Left lobe of liver (tissue), 2 donors: ENCODE measurements at regions not wholly inside any gene's neighbourhood (a gene's known extent, or its start where the extent isn't known, plus 50 kb on each side); places are given as distances from the start of the nearest gene placed in this dataset.

Experiments used
- ATAC-seq: fragments of 200-7000 bp; cut with Tn5 transposase; one replicate; pipeline ENCODE4 v1.9.1; 2020; ENCODE audit warnings: mild to moderate bottlenecking, moderate library complexity
- DNase-seq: peaks from one replicate; pipeline ENCODE4 v3.0.0-alpha.2; 2020; ENCODE audit warnings: low spot score
- donor health status: DM: no; HTN: no; CAD: no; lungs with moderate emphysema.
- donor health status: DM: no; HTN: yes; CAD: no.

DNA sequence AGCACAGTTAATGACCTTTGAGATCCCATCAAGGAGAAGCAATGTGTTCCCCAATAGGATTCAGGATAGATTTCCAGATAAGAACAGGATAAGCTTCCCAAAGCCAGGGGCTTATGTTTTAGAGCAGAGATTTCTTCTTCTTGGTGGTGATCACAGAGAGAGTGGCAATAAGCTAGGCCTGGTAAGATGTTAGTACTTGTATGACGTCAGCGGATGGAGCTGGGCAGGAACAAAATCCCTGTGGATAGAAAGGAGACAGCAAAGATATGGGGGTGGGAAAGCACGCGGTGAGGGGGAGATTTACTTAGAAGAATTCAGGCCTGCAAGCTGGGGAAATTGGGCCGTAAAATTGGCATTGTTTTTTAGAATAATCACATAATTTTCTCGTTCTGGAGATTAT lies 323.0 kb downstream of the MTX2 start:
- ATAC-seq = no peak
- DNase-seq = no peak

- no peak for DNase-seq
- no peak for ATAC-seq
Measured at GRCh38 chr2:176595986-176596385, 326.7 kb downstream of the MTX2 start.

- DNase-seq (no peak), ATAC-seq (no peak)
Measured at GRCh38 chr2:176597916-176598315, 328.7 kb downstream of the MTX2 start.

- no peak for ATAC-seq
- DNase-seq = no peak
Measured at GRCh38 chr2:176598351-176598750, 329.1 kb downstream of the MTX2 start.

GRCh38 chr2:176599796-176600485 lies 330.7 kb downstream of the MTX2 start:
- DNase-seq = no peak
- no peak for ATAC-seq

GRCh38 chr2:176601066-176601465 lies 331.8 kb downstream of the MTX2 start:
- DNase-seq (no peak), ATAC-seq (no peak)

DNA sequence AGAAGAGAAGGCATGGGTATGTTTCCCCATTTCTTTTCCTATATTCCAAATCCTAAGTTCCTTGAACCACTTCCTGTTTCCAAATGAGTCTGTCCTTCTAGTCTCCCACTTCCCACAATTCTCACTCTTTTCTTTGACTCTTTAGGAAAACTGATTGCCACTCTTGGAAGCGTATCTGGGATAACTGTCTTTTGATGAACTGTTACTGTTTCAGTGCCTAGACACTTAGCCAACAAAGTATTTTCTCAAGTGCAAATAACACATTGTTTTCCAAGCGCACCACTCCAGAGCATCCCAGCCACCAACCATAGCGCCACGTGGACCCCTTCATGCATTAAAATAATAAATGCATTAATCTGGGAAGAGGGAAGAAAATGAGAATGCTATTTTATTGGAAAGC lies 342.8 kb downstream of the MTX2 start:
- no peak for DNase-seq
- ATAC-seq = no peak

GRCh38 chr2:176612736-176613135 lies 343.5 kb downstream of the MTX2 start:
- DNase-seq (no peak), ATAC-seq (no peak)

DNA sequence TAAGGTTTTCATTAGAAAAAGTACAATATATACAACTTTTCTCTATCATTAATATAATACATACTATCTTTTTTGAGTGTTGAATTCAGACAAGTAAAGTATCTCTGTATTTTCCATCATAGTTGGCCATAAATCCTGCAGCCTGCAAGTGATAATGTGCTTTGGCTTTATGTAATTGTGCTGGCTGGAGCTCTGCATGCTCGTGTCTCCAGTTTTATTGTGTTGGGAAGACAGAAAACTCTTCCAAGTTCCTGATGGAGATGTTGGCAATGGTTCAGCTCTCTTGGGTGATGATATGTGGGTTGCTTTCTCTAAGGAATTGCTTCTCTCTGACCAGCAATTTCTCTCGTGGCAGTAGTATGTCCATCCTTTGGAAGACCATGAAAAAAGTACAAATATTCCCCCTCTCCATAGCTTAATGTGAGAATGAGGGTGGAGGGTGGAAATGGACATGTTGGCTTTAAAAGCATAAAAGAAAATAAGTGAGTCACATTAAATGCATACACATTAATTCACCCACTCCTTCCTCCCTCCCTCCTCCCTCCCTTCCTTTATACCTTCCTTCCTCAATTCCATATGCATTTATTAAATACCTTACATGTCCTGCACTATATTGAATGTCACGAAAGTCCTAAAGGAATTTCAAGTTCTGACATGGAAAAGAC lies 344.2 kb downstream of the MTX2 start:
- DNase-seq (no peak), ATAC-seq (no peak)

DNA sequence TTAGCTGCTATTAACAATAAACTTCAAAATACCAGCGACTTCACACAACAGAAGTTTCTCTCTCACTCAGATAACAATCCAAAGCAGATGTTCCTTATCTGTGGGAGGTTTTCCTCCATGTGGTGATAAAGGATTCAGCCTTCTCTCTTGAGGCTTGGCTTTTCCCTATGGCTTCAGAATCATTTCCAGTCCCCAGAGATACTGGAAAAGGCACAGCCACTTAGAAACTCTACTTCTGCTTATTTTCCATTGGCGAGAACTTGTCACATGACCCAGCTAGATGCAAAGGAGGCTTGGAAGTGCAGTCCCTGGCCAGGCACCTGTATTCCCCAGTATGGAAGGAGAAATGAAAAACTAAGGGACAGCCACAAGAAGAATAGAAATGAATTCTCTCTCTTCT lies 344.8 kb downstream of the MTX2 start:
- DNase-seq (no peak), ATAC-seq (no peak)

GRCh38 chr2:176614930-176615329 lies 345.7 kb downstream of the MTX2 start:
- ATAC-seq (no peak), DNase-seq (no peak)

- DNase-seq = no peak
- ATAC-seq = no peak
Measured at GRCh38 chr2:176619504-176619903, 350.3 kb downstream of the MTX2 start.

DNA sequence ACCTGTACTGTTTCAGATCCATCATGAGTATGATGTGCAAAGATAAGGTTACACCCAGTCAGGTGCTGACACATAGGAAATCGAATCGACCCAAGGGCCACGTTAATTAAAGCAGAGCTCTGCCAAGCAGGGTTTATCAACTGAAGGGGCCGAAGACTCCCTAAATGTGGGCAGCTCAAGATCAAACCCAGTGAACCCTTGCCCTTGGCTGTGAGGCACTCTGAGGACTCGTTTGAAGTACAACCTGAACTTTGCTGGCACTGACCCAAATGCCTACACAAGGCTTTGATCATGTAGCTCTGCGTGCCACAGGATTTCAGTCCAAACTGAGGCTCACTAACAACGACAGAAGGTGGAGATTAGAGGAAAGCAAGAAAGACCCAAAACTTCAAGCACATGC lies 352.1 kb downstream of the MTX2 start:
- DNase-seq (no peak), ATAC-seq (no peak)

- DNase-seq (no peak), ATAC-seq (no peak)
Measured at GRCh38 chr2:176622792-176623191, 353.6 kb downstream of the MTX2 start.

DNA sequence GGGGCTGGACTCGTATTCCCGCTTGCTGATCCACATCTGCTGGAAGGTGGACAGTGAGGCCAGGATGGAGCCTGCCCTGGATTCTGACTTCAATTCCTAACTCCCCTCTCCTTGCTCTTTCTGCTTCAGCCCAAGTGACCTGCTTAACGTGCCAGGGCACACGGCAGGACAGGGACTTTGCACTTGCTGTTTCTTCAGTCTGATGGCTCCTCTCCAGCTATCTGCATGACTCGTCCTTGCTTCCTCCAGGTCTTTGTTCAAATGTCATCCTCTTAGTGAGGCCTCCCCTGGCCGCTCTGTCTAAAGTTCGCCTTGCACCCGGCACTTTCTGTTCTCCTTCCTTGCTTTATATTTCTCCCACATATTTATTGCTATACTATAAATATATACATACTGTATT lies 357.6 kb downstream of the MTX2 start:
- DNase-seq (no peak), ATAC-seq (no peak)

DNA sequence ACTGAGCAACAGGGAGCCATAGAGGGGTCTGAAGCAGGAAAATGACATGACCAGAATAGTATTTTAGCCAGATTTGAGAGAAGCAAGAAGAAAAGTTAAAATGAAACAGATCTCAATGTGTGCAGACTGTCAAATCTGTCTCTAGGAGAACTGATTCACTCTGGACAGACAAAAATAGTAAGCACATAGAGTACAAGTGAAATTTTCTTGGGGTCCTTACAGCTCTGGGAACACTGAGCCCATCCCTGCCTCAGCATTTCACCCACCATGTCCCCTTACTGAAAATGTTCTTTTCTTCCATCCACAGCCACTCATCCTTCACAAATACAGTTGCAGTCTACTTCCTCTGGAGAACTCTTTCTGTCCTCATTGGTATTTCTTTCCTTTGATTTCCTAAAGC lies 359.2 kb downstream of the MTX2 start:
- DNase-seq (no peak), ATAC-seq (no peak)

- no peak for ATAC-seq
- DNase-seq = no peak
Measured at GRCh38 chr2:176633754-176634153, 364.5 kb downstream of the MTX2 start.

- ATAC-seq = no peak
- no peak for DNase-seq
Measured at GRCh38 chr2:176636401-176636800, 367.2 kb downstream of the MTX2 start.

GRCh38 chr2:176637142-176637485 lies 367.9 kb downstream of the MTX2 start:
- DNase-seq (no peak), ATAC-seq (no peak)

GRCh38 chr2:176637486-176638166 lies 368.4 kb downstream of the MTX2 start:
- ATAC-seq (peak; percentile 61), DNase-seq (peak; percentile 47)

DNA sequence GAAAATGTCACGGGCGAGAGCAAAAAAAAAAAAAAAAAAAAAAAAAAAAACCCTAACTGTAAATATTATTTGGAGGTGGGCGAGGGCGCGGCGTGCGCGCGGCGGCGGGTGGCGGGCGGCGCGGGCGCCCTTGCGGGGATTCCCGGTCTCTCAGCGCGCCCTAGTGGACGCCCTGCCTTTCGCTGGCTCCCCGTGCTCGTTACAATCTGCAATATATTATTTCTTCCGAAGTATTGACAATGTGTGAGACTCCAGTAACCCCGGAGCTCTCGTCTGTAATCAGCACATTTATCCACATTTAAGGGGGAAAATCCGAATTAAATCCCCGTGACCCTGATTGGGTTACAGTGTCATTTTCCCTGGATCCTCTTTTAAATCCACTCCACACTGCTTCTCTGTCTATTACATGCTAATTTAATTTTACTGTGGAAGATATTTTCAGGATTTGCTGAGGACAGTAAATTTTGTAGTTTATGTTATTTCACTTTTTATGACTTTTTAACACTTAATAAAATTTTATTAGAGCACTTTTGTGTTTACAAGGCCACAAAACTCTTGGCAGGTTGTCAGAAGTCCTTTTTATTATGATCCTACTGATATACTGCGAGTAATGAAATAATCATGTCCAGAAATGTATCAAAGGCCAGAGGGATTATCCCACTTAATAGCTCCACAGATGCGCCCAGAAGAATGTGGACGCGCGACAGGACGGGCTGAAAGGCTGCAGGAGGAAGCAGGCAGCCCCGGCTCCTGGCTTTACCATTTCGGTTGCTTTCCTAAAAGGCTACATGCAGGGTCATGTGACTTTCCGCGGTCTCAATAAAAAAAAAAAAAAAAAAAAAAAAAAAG lies 369.1 kb downstream of the MTX2 start:
- peak; percentile 99 for ATAC-seq
- peak; percentile 63 for DNase-seq

DNA sequence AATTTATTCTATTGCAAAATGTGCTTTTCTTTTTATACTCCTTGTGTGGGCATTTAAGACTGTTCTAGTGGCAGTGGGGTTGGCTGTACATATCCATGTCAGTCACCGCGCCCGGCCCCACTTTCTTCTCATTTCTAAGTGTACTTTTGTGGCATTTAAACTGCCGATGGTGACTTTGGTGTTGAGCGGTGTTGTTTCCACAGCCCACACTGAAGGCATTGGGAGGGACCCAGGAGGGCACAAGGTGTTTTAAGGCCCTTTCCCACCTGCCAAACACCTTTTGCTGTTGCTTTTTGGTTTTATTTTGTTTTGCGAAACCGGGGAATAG lies 369.7 kb downstream of the MTX2 start:
- ATAC-seq = no peak
- DNase-seq = no peak
